ENCODE measurements at regions not wholly inside any gene's neighbourhood (a gene's known extent, or its start where the extent isn't known, plus 50 kb on each side); places are given as distances from the start of the nearest gene placed in this dataset.
"Not testable (repeated sequence)": the region's sequence is repeated elsewhere in the genome, so short reads cannot be mapped to it uniquely, and the experiment has no call there.

DNA sequence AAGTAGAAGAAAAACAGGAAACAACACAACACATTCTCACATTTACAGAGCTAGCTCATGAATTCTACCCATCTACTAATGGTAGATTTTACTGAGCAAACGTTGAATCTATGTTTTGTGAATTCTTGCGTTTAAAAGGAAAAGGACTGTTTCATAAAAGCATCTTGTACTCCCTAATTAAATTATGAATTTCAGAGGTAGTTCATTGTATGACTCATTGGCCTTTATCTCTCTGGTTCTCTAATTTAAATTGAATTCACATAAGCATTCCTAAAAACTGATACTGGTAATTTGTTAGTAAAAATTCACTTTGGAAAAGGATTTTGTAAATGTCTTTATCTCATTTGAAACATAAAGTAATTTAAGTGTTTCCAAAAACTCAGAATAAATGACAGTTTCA lies 687.3 kb downstream of the BRINP3 start:
- DNase-seq = no peak

DNA sequence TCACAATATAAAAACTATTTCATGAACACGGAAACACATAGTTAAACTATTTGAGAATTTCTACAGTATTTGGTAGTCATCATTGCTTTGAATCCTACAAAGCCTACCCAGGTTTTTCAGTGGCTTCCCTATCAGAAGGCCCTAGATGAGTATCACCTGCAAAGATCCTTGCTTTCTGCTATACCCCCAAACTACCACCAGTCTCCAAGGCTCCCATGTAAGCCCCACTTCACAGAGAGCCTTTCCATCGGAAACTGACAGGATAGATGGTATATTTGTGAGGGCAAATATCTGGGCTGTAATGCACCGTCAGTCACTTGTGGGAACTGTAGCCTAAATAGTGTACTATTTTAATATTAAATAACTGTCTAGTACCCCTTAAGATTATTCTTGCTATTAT lies 674.3 kb downstream of the BRINP3 start:
- no peak for DNase-seq

DNA sequence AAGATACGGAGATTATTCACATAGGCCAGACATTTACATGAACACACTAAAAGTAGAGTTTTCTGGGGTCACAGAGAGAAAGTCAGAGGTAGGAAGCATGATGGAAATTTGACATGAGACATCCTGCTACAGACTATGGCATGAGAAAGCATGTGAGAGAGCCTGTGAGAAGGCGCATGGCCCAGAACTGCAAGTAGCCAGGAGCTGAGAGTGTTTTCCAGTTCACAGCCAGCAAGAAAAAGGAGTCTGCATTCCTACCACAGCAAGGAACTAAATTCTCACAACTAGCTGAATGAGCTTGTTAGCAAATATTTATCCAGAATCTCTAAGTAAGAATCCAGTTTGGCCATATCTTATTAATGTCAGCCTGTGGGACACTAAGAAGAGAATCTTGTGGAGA lies 673.3 kb downstream of the BRINP3 start:
- DNase-seq = no peak

DNA sequence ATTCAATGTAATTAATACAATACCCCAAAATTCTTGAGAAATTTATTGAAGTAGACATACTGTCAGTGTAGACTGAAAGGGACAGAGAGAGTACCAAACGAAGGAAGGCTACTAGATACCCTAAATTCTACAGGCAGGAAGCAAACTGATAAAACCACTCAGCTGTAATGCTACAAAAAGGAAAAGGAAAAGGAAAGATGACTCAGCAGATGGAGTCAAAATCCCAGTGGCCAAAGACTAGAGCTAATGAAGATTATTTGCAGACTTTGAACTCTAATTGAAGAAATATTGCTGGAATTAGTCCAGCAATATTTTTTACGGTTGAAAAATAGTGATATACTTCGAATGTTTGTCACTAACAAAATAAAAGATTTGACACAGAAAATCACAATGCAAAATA lies 671.9 kb downstream of the BRINP3 start:
- no peak for DNase-seq

DNA sequence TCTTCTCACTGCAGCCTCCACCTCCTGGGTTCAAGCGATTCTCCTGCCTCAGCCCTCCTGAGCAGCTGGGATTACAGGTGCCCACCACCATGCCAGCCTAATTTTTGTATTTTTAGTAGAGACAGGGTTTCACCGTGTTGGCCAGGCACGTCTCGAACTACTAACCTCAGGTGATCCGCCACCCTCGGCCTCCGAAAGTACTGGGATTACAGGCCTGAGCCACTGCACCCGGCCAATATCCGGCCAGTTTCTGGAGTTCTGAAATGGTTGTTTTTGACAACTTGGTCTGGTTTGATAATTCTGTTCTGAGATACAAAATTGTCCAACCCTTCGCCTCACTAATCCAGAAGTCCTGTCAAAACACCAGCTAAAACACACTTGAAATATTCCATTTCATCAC lies 667.0 kb downstream of the BRINP3 start:
- DNase-seq = not testable (repeated sequence)

DNA sequence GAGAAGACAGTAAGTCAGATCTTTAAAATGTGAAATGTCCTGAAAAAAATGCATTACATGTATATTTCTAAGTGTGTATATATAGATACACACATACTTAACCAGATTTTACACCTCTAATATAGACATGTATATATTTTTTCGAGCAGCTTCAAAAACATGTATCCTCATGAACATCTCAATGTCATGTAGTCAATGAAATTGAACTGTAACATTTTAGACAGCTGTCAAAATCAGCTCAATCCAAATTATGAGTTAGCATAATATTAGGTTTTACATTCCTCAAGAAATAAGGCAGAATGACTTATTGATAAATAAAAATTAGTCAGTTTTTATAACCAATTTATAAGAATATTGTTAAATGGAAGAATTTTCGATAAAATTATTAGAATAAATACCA lies 665.7 kb downstream of the BRINP3 start:
- DNase-seq = no peak

DNA sequence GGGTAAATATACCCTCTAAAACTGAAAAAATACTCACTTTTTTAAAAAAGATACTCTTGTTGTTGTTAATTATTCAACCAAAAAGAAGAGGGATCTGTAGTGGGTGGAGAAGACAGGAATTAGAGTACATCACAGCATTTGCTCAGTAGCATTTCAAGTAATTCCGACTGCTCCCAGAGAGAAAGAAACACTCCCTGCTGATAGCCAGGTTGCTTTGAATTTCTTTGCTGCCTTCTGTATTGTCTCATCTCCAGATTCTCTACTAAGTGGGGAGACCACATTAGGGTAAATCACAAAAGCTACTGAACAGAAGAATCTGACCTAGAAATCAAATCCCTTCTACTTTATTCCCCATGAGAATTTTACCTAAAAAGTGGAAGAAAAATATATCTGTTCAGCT lies 661.1 kb downstream of the BRINP3 start:
- DNase-seq = no peak

DNA sequence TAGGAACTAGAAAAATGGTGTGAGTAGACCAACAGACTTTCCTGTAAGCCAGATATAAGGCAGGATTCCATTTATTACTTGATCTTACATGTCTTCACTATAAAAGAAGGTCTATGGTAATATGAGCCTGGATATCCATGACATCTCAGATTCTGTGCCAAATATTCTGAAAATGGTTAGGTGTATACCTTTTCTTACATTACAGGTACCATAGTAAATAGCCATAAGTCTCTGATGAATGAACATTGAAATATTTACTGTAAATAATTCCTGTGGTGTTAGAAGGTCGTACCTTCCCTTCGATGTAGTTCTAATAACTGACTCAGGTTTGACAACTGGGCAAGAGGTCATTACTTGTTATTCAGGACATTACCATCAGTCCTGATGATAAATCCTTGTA lies 657.9 kb downstream of the BRINP3 start:
- DNase-seq = no peak

DNA sequence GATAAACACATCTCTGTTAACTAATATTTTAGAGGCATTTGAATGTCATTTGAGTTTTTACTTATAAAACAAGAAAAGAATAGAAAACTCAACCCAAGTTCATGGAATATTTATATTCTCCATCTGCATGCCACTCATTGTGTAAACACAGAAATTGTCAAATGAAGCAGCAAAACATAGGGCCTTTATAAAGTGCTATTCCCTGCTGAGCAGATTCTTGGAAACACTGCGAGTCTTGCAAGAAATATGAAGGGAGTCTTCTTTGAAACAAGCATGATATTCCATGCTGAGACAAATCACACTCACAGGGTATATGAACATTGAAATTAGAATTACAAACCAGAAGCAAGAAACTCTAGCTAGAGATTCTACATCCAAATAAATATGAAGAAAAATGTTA lies 655.8 kb downstream of the BRINP3 start:
- no peak for DNase-seq

DNA sequence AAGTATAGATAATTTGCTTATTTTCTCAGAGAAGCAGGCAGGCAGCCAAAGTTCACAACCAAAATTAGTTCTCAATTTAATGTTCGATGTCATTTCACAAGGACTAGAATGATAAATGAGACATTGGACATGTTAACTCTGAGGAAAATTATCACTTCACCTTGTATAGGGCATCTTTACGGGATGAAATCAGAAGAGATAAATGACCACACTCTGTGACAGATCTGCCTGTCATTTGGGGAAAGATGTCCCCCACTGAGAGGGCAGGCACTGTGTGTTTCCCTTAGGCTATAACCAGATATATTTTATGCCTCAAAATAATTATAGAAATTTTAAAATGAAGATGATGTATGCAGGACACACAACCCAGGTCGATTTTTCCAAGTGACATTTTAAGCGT lies 642.9 kb downstream of the BRINP3 start:
- DNase-seq = no peak

DNA sequence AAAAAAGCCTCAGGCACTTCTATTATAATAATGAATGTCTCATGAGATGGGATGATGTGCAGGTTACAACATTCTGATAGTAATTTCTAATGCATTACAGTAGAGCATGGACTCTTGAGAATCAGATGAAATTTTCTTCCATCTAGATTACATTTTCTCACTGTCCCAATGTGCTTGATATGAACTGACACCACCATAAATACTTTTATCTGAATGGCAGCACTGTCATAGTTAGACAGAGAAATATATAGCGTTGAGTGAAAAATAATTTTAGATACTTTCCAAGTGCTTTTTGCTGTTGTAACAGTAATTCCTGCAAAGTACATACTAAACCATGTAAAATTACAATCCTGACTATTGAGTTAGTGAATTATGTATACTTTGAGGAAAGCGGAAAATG lies 630.1 kb downstream of the BRINP3 start:
- no peak for DNase-seq

DNA sequence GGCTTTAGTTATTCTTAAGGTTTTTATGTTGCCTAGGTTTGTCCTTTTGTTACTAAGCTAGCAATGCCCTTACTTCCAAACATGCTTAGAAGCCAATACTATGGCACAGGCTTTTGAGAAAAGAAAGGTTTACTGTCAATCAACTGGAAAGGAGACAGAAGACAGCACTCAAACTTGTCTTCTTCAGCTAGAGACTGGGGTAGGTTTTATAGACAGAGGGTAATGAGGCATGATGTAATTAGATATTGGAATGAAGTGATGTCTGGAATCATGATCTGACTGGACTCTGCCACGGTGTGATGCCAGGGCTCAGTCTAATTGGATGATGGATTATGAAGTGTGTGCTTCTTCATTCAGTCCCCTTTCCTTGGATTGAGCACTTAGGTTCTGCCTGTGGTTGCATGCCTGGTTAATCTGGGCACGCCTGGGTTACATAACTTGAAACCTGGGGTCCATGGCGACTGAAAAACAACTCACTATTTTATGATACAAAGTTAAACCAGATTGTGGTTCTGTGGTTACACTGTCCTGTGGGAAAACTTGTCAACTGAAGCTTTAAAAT lies 625.8 kb downstream of the BRINP3 start:
- no peak for DNase-seq

DNA sequence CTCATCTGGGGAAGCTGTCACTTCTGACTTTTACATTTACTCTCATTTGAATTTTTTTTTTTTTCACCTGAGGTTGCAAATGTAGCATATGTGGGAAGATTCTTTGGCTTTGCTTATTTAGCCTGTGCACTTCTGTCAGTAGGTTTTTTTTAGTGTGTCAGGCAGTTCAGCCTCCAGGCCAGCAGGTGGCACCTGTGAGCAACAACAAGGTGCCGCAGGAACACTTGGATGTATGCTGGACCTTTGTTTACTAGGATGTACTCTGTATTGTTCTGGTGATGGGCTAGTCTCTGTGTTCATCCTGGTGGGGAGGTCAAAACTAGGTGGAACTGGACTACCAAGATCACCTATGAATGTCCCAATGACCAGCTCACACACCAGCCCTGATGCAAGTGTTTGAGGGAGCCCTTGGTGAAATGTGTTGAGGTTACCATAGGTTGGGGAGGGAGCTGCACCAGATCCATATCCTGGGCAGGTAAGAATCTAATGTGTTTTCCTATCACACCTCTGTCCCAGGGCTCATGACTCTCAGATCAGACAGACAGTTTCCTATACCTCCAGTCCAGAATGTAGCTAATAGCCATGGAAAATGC lies 618.2 kb downstream of the BRINP3 start:
- DNase-seq = no peak

DNA sequence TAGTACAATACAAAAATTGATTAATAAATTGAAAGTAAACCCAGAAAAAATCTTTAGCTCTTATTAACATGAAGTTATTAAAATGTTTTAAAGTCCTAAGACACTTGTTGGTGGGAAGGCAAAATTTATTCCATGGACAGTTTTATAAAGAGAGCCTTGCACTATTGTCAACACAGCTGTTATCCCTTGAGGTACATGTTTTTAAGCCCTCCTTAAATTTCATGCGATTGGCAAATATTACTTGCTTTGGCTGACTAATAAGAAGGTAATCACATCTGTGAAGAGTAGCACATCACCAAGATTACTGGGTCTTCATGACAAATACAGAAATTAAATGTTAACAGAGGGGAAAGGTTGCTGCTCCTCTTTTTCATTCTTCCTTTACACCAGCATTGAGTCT lies 611.1 kb downstream of the BRINP3 start:
- no peak for DNase-seq

DNA sequence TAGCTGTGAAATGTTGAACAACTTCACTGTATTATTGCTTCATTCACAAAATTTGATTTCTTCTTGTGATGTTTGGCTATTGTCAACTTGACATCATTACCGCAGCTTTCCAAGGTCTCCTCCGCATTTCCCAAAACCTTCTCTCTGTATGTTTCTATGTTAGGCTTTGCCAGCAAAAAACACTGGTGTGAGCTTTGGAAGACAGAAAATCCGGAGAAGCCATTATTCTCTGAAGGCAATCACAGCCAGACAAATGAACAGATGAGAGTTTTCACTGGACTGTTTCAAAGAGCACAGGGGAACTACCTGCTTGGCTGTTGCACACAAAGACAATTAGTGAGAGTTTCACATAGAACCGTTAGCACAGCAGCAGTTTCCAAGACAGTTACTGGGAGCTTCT lies 609.6 kb downstream of the BRINP3 start:
- DNase-seq = no peak

DNA sequence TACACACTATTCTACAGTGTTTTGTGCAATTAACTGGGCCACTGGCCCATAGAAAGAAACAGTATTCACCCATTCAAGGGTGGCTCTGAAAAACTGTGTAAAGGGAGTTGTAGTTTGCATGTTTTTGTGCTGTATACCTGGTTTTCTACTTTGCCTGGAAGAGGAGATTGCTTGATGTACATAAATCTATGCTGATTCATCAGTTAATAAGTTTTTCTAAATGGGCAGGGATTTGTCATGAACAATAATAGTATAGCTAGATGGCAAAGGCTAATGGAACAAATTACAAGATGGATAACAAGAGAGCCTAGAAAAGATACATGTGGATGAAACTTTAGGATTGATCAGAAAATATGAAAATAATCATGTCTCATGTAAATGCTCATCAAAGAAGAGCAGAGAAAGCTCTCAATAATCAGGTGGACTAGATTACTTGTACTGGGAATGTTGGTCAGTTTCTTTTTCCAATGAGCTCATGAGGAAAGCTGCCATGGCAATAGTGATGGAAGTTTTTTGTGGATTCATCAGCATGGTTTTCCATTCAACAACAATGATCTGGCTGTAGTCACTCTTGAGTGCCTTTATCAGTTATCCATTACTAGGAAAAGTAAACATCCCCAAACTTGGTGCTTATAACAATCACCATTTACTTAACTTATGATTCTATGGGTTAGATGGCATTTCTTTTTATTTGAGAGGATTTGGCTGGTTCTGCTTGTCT lies 602.8 kb downstream of the BRINP3 start:
- no peak for DNase-seq

DNA sequence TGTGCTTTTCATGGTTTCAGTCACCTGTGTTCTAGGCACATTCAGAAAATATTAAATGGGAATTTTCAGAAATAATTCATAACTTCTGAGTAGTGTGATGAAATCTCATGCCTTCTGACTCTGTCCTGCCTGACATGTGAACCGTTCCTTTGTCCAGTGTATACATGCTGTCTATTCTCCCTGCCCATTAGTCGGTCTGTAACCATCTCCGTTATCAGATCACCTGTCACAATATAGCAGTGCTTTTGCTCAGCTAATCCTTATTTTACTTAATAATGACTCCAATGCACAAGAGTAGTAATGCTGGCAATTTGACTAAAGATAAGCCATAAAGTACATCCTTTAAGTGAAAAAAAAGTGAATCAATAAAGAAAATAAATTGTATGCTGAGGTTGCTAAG lies 597.5 kb downstream of the BRINP3 start:
- no peak for DNase-seq

DNA sequence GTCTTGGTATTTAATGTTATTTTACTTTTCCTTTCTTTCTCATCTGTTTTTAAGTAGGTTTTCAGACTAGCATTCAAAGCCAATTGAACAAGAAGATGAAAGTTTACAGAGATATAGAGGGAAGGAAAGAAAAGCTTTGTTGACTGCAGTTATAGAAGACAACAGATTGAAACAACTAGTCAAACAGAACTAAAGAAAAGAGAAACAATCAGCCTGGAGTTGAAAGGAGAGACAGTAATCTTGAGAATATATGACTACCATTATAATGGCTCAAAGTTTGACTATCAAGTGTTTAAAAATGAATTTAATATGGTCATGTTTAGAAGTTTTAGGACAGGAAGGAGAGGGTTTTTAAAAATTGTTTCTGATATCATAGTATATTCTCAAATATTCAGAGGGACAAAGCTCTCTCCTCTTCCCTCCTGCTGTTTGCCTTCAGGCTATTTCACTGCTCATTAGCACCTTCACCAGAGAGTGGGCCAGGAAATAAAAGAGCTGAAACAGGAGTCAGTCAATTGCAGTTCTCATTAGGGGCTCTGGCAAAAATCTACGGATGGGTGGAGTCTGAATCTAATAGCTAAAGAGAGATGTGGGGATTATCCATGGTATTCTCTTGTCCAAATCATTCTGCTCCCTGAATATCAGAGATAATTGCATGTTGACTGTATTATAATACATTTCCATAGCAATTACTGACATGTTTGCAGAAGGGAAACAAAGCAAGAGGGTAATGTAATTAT lies 577.8 kb downstream of the BRINP3 start:
- DNase-seq = no peak

DNA sequence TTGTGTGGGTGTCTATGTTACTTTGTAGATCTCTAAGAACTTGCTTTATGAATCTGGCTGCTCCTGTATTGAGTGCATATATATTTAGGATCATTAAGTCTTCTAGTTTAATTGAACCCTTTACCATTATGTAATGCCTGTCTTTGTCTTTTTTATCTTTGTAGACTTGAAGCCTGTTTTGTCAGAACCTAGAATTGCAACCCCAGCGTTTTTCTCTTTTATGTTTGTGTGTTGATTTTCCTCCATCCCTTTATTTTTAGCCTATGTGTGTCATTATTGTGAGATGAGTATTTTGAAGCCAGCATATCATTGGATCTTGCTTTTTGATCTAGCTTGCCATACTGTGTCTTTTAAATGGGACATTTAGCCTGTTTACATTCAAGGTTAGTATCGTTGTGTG lies 573.2 kb downstream of the BRINP3 start:
- DNase-seq = no peak

DNA sequence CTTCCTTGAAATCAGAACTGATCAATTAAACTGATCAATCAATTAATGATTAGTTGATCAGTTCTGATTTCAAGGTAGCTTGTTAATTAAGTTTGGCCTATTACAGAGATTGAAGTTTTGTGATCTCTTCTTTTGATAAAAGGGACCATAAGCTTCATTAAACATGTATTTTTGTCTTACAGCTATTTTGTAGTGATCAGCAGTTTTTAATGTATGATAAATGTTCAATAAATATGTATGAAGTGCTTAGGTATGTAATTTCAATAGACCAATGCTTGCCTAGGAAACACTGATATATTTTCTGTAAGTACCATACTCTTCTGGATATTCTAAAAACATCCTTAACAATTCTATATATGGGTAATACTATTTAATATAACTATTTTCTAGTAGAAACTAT lies 569.6 kb downstream of the BRINP3 start:
- no peak for DNase-seq

DNA sequence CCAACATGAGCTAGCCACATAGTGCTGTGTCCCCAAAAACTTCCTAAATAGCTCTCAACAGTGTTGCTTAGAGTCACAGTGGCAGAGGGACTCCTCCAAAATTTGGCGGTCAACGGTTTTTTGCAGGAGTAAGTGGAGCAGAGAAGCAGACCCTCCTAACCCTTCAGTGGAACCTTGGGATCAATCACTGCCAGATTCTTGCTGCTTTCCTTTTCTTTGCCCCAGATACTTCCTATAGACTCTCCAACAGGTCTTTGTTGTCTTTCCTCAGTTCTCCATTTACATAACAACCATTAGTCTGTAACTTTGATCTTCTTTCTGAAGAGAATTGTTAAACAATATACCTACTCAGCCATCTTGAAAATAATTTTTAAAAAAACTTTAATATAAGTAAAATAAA lies 556.1 kb downstream of the BRINP3 start:
- DNase-seq = no peak

DNA sequence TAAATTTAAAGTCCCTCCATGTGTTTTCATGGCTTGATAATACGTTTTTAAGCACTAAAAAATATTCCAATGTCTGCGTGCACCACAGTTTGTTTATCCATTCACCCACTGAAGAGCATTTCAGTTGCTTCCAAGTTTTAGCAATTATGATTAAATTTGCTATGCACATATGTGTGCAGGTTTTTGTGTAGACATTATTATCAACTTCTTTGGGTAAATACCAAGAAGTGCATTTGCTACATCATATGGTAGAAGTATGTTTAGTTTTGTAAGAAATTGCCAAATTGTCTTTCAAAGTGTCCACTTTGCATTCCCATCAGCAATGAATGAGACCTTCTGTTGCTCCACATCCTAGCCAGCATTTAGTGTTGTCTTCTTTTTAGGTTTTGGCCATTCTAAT lies 550.0 kb downstream of the BRINP3 start:
- DNase-seq = no peak

DNA sequence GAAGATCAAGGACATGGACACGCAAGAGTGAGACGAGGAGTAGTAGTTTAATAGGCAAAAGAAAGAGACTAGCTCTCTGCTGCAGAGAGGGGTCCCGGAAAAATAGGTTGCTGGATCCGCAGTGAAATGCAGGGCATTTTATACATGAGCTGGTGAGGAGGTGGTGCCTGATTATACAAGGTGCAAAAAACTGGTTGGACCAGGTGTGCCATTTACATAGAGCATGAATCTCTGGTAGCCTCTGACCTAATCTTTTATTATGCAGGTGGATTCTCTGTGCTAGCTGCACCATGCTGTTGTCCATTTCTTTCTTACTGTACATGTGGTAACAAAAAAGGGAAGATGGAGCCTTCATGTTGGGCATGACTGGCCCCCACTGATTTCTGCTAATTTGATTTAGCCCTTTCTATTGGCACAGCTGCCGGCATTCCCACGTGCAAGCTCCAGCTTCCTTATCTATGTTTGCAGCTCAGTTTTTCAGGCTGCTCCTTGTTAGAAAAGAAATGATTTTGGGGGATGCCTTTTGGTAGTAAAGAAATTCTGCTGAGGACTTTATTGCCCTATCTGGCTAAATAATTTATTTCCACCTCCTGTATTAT lies 548.1 kb downstream of the BRINP3 start:
- DNase-seq = no peak

Measured in C1 segment of cervical spinal cord (tissue), 14 donors.